Activated CD4-positive, alpha-beta T cell treated with anti-CD3 and anti-CD28 coated beads, Interleukin-2, amount 10 ng/mL, durations not matched to agents 7 days and 5 days (primary cell): ENCODE measurements at regions not wholly inside any gene's neighbourhood (a gene's known extent, or its start where the extent isn't known, plus 50 kb on each side); places are given as distances from the start of the nearest gene placed in this dataset.
"Not testable (repeated sequence)": the region's sequence is repeated elsewhere in the genome, so short reads cannot be mapped to it uniquely, and the experiment has no call there.

Experiments used
- CTCF ChIA-PET: fragments of 350-600 bp; sonication (Branson Sonifier 250); formaldehyde crosslinking; loops from one replicate; lab custom pipeline; 2021; ENCODE audit warnings: antibody characterized with exemption; lab: Charles Lee
- POLR2A ChIA-PET: fragments of 350-600 bp; sonication (Branson Sonifier 250); formaldehyde crosslinking; loops from one replicate; lab custom pipeline; 2021; ENCODE audit warnings: antibody characterized with exemption; lab: Charles Lee
- DNase-seq: peaks from one replicate; pipeline ENCODE4 v3.0.0-alpha.2; 2020
- H3K27ac Mint-ChIP-seq: one replicate; pipeline ENCODE4 v1.8.0; 2021; ENCODE audit warnings: mild to moderate bottlenecking, moderate library complexity, mixed read lengths
- H3K27me3 Mint-ChIP-seq: one replicate; pipeline ENCODE4 v1.8.0; 2021; ENCODE audit warnings: mixed read lengths
- H3K36me3 Mint-ChIP-seq: one replicate; pipeline ENCODE4 v1.8.0; 2021; ENCODE audit warnings: low read depth, mixed read lengths
- H3K4me1 Mint-ChIP-seq: one replicate; pipeline ENCODE4 v1.8.0; 2021; ENCODE audit warnings: mixed read lengths
- H3K4me3 Mint-ChIP-seq: one replicate; pipeline ENCODE4 v1.8.0; 2021; ENCODE audit warnings: mild to moderate bottlenecking, moderate library complexity, mixed read lengths
- H3K9me3 Mint-ChIP-seq: one replicate; pipeline ENCODE4 v1.8.0; 2021; ENCODE audit warnings: mixed read lengths

- peaks cover 27% of the 10 kb centered on the region for H3K9me3 Mint-ChIP-seq
- H3K4me3 Mint-ChIP-seq, result no peak overlapping the region
- no peaks in the 10 kb centered on the region for H3K4me1 Mint-ChIP-seq
- POLR2A ChIA-PET, result no interaction called here
- H3K27ac Mint-ChIP-seq, result no peak overlapping the region
- no peak for DNase-seq
- no peaks in the 10 kb centered on the region for H3K36me3 Mint-ChIP-seq
- CTCF ChIA-PET, result no interaction called here
- H3K27me3 Mint-ChIP-seq, result no peaks in the 10 kb centered on the region
Observed at GRCh38 chr2:51918113-51918512, 886.2 kb upstream of the NRXN1 start.

DNA sequence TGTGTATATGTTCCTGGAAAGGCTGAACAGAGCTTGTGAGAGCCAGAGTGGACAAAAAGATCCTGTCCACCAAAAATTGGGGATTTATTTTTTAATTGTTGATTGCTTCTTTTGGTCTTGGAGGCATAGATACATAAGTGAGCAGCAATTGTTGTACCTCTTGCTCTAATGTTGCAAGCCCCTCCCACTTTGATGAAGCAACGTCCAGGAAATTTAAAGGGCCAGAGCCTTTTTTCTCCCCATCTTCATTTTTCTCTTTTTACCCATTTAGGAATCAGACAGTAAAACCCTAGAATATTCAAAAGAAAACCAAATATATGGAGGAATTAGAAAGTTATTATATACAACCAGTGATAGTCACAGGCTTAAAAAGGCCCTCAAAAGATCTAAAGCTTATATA is 871.8 kb upstream of the NRXN1 start:
- no peak overlapping the region for H3K4me3 Mint-ChIP-seq
- CTCF ChIA-PET, result no interaction called here
- no peaks in the 10 kb centered on the region for H3K4me1 Mint-ChIP-seq
- H3K36me3 Mint-ChIP-seq, result no peaks in the 10 kb centered on the region
- H3K27ac Mint-ChIP-seq, result no peak overlapping the region
- DNase-seq, result no peak
- POLR2A ChIA-PET, result no interaction called here
- H3K27me3 Mint-ChIP-seq, result no peaks in the 10 kb centered on the region
- peaks cover 7% of the 10 kb centered on the region for H3K9me3 Mint-ChIP-seq

DNA sequence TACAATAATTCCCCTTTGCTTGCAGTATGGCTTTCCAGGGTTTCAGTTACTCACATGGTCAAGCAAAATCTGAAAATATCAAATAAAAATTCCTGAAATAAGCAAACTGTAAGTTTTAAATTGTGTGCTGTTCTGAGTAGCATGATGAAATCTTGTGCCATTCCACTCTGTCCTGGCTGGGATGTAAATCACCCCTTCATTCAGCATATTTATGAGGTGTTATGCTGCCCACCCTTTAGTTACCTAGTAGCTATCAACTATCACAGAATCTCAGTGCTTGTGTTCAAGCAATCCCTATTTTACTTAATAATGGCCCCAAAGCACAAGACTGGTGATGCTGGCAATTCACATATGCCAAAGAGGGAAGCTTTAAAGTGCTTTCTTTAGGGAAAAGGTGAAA is 867.7 kb upstream of the NRXN1 start:
- Mint-ChIP-seq H3K9me3 (peaks cover 7% of the 10 kb centered on the region), H3K4me3 (no peak overlapping the region), H3K36me3 (no peaks in the 10 kb centered on the region), H3K27ac (no peak overlapping the region), H3K27me3 (no peaks in the 10 kb centered on the region), H3K4me1 (no peaks in the 10 kb centered on the region)
- DNase-seq, result no peak
- ChIA-PET CTCF (interaction anchor here (1.5 kb wide), 1 partner anchor 10 kb away, joined by 3 read pairs; no protein-coding TSS in a partner anchor), POLR2A (no interaction called here)

DNA sequence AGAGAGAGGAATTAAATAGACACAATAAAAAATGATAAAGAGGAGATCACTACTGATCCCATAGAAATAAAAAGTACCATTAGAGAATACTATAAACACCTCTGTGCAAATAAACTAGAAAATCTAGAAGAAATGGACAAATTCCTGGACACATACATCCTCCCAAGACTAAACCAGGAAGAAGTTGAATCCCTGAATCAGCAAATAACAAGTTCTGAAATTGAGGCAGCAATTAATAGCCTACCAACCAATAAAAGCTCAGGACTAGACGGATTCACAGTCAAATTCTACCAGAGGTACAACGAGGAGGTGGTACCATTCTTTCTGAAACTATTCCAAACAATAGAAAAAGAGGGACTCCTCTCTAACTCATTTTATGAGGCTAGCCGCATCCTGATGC is 862.7 kb upstream of the NRXN1 start:
- CTCF ChIA-PET, result not testable (repeated sequence)

GRCh38 chr2:51888120-51888519 is 856.2 kb upstream of the NRXN1 start:
- no peaks in the 10 kb centered on the region for H3K4me1 Mint-ChIP-seq
- no peak for DNase-seq
- H3K36me3 Mint-ChIP-seq, result no peaks in the 10 kb centered on the region
- H3K4me3 Mint-ChIP-seq, result no peak overlapping the region
- ChIA-PET POLR2A (no interaction called here), CTCF (no interaction called here)
- H3K9me3 Mint-ChIP-seq, result peaks cover 9% of the 10 kb centered on the region
- no peaks in the 10 kb centered on the region for H3K27me3 Mint-ChIP-seq
- no peak overlapping the region for H3K27ac Mint-ChIP-seq

More for the DNA sequence above, 862.7 kb upstream of the NRXN1 start:
- H3K36me3 Mint-ChIP-seq, H3K4me1 Mint-ChIP-seq, H3K9me3 Mint-ChIP-seq, POLR2A ChIA-PET, DNase-seq, H3K27me3 Mint-ChIP-seq, H3K27ac Mint-ChIP-seq, H3K4me3 Mint-ChIP-seq: not testable (repeated sequence)

DNA sequence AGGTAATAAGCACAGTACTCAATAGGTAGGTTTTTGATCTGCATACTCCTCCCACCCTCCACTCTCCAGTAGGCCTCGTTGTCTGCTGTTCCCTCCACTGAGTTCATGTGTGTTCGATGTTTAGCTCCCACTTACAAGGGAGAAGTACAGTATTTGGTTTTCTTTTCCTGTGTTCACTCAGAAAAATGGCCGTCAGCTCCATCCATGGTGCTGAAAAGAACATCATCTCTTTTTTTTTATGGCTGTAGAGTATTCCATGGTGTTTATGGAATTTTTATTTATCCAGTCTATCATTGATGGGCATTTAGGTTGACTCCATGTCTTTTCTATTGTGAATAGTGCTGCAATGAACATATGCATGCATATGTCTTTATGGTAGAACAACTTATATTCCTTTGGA is 849.7 kb upstream of the NRXN1 start:
- ChIA-PET CTCF (no interaction called here), POLR2A (no interaction called here)
- no peaks in the 10 kb centered on the region for H3K36me3 Mint-ChIP-seq
- no peak overlapping the region for H3K4me3 Mint-ChIP-seq
- no peak for DNase-seq
- H3K9me3 Mint-ChIP-seq, result peaks cover 13% of the 10 kb centered on the region
- H3K4me1 Mint-ChIP-seq, result no peaks in the 10 kb centered on the region
- H3K27me3 Mint-ChIP-seq, result no peaks in the 10 kb centered on the region
- H3K27ac Mint-ChIP-seq, result no peak overlapping the region

DNA sequence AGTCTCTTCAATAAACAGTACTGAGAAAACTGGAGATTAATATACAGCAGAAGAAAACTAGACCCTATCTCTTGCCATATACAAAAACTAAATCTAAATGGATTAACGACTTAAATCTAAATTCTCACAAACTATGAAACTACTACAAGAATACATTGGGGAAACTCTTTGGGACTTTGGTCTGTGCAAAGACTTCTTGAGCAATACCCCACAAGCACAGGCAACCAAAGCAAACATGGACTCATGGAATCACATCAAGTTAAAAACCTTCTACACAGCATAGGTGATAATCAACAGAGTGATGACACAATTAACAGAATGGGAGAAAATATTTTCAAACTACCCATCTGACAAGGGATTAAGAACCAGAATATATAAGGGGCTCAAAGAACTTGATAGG is 848.2 kb upstream of the NRXN1 start:
- Mint-ChIP-seq H3K36me3 (no peaks in the 10 kb centered on the region), H3K27me3 (no peaks in the 10 kb centered on the region), H3K4me3 (no peak overlapping the region), H3K4me1 (no peaks in the 10 kb centered on the region), H3K9me3 (peaks cover 14% of the 10 kb centered on the region), H3K27ac (no peak overlapping the region)
- CTCF ChIA-PET, result no interaction called here
- no peak for DNase-seq
- POLR2A ChIA-PET, result no interaction called here

DNA sequence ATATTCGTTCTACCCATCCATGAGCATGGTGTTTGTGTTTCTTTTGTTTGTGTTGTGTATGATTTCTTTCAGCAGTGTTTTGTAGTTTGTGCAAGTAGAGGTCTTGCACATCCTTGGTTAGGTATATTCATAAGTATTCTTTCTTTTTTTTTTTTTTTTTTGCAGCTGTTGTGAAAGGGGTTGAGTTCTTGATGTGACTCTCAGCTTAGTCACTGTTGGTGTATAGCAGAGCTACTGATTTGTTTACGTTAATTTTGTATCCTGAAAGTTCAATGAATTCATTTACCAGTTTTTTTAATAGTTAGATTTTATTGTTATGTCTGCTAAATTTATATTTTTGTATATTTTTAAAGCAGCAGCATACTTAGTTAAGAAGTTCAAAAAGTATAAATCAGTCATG is 834.4 kb upstream of the NRXN1 start:
- Mint-ChIP-seq H3K27ac (no peak overlapping the region), H3K9me3 (peaks cover 21% of the 10 kb centered on the region), H3K27me3 (no peaks in the 10 kb centered on the region), H3K4me1 (no peaks in the 10 kb centered on the region), H3K36me3 (no peaks in the 10 kb centered on the region), H3K4me3 (no peak overlapping the region)
- no peak for DNase-seq
- POLR2A ChIA-PET, result no interaction called here
- CTCF ChIA-PET, result no interaction called here

DNA sequence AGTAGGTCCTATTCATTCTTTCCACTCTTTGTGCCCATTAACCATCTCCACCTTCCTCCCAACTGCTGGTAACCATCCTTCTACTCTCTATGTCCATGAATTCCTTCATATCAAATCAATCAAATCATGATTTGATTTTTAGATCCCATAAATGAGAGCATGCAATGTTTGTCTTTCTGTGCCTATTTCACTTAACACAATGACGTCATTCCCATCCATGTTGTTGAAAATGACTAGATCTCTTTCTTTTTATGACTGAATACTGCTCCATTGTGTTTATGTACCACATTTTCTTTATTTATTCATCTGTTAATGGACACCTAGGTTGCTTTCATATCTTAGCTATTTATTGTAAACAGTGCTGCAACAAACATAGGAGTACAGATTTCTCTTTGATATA is 827.3 kb upstream of the NRXN1 start:
- no peaks in the 10 kb centered on the region for H3K36me3 Mint-ChIP-seq
- H3K27me3 Mint-ChIP-seq, result no peaks in the 10 kb centered on the region
- H3K4me1 Mint-ChIP-seq, result no peaks in the 10 kb centered on the region
- ChIA-PET POLR2A (no interaction called here), CTCF (no interaction called here)
- no peak overlapping the region for H3K27ac Mint-ChIP-seq
- peaks cover 3% of the 10 kb centered on the region for H3K9me3 Mint-ChIP-seq
- DNase-seq, result no peak
- no peak overlapping the region for H3K4me3 Mint-ChIP-seq

DNA sequence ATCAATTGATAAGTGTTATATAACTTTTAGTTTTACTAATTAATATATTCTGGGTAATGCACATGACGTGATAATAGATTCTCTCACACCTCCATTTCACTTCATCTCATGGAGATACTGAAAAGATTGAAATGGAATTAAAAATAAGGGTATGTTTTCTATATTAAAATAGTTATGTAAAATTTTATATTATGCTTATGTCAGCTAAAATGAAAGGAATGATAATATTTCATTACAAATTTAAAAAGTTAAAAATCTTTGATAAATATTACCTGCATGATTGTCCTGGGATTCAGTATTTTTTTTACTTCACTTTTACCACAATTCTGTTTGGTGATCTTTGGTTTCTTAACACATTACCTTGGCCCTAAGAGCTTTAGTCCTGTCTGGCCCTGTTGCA is 823.8 kb upstream of the NRXN1 start:
- H3K4me3 Mint-ChIP-seq, result no peak overlapping the region
- CTCF ChIA-PET, result no interaction called here
- no peaks in the 10 kb centered on the region for H3K36me3 Mint-ChIP-seq
- no peak for DNase-seq
- no peaks in the 10 kb centered on the region for H3K4me1 Mint-ChIP-seq
- peaks cover 3% of the 10 kb centered on the region for H3K9me3 Mint-ChIP-seq
- POLR2A ChIA-PET, result no interaction called here
- no peaks in the 10 kb centered on the region for H3K27me3 Mint-ChIP-seq
- H3K27ac Mint-ChIP-seq, result no peak overlapping the region

DNA sequence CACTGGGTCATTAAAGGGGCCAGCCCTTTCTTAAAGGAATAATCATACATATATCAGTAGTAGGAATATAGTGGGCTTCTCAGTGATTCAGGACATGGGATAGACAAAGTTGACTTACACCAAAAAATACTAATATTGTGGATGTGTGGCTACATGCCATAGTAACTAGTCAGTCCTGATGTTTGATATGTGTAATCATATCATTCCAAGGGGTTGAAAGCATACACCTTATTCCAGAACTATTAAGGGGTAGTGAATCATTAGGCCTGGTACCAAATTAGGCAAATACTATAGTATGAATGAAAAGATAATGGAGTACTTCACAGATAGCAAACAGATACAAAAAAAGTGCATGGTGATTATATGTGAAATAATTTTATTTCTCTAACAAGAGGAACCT is 814.9 kb upstream of the NRXN1 start:
- DNase-seq, result no peak
- Mint-ChIP-seq H3K27me3 (no peaks in the 10 kb centered on the region), H3K9me3 (peaks cover 15% of the 10 kb centered on the region), H3K36me3 (no peaks in the 10 kb centered on the region), H3K4me1 (no peaks in the 10 kb centered on the region), H3K27ac (no peak overlapping the region), H3K4me3 (no peak overlapping the region)
- ChIA-PET CTCF (no interaction called here), POLR2A (no interaction called here)

DNA sequence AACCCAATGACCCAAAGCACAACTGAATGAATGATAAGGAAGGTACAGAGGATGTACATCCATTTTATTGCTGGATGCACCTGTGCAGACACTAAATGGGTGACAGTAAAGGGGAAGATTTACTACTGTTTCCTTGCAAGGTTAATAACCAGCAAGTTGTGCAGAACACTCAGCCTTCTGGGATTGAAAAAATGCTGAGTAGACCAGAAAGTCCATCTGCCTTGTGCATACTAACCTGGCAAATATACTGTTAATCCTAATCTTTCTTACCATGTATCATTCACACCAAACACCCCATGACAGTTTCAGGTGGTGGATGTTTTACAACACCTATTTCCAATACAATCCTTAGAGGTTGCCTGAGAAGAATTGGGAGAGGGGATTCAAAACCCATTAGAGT is 814.1 kb upstream of the NRXN1 start:
- Mint-ChIP-seq H3K27me3 (no peaks in the 10 kb centered on the region), H3K36me3 (no peaks in the 10 kb centered on the region), H3K4me1 (no peaks in the 10 kb centered on the region), H3K27ac (no peak overlapping the region), H3K4me3 (no peak overlapping the region), H3K9me3 (peaks cover 15% of the 10 kb centered on the region)
- ChIA-PET CTCF (no interaction called here), POLR2A (no interaction called here)
- DNase-seq, result no peak

DNA sequence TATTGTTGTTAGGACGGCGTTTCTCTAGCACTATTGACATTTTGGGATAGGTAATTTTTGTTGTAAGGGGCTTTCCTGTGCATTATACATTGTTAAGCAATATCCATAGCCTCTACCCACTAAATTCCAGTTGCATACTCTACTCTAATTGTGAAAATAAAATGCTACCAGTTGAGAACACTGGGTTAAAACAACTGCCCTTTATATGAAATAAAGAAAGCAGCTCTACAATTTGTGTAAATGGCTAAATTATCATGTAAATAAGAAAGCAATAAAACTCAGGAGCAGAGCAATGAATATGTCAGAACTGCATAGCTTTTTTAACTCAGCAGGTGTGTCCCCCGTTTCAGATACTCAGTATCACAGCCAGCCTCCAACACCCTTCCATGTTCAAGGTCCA is 812.7 kb upstream of the NRXN1 start:
- H3K27me3 Mint-ChIP-seq, result no peaks in the 10 kb centered on the region
- ChIA-PET CTCF (no interaction called here), POLR2A (no interaction called here)
- peaks cover 15% of the 10 kb centered on the region for H3K9me3 Mint-ChIP-seq
- DNase-seq, result no peak
- no peak overlapping the region for H3K4me3 Mint-ChIP-seq
- no peak overlapping the region for H3K27ac Mint-ChIP-seq
- H3K4me1 Mint-ChIP-seq, result no peaks in the 10 kb centered on the region
- H3K36me3 Mint-ChIP-seq, result no peaks in the 10 kb centered on the region

DNA sequence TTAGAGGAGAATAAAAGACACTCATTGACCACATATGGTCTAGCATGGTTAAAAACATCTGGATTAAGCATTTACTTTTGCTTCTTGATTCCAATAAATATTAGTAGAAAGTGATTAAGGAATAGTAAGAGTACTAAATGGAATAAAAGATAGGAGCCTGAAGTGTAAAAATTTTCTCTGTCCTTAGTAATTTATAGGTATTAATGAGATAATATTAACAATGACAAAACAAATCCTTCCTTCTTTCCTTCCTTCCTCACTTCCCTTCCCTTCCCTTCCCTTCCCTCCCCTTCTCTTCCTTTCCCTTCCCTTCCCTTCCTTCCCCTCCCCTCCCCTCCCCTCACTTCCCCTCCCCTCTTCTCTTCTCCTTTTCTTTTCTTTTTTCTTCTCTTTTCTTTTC is 797.5 kb upstream of the NRXN1 start:
- CTCF ChIA-PET, result no interaction called here
- Mint-ChIP-seq H3K27me3 (no peaks in the 10 kb centered on the region), H3K4me1 (no peaks in the 10 kb centered on the region), H3K9me3 (no peaks in the 10 kb centered on the region), H3K36me3 (no peaks in the 10 kb centered on the region), H3K4me3 (no peak overlapping the region), H3K27ac (no peak overlapping the region)
- no peak for DNase-seq
- POLR2A ChIA-PET, result no interaction called here
